GM23338 (cell line): ENCODE measurements at regions not wholly inside any gene's neighbourhood (a gene's known extent, or its start where the extent isn't known, plus 50 kb on each side); places are given as distances from the start of the nearest gene placed in this dataset.

Source experiments
- CREB1 ChIP-seq: fragments of 250-450 bp; sonication (Bioruptor Pico); IDR thresholded peaks from 2 replicates; pipeline ENCODE4 v1.5.0; 2020; ENCODE audit warnings: low read depth, mild to moderate bottlenecking, moderate library complexity
- CTCF ChIP-seq, 2 experiments: fragments of 200-600 bp in 1 of 2; sonication (generic) in 1 of 2; conservative IDR thresholded peaks; 2 replicates each; pipeline versions ENCODE4 v1.5.1 to v1.6.1; 2016 to 2017; ENCODE audit warnings: antibody characterized with exemption in 2 of 2, low read depth in 2 of 2, mild to moderate bottlenecking in 2 of 2, moderate library complexity in 1 of 2
- ETS1 ChIP-seq: IDR thresholded peaks from 2 replicates; pipeline ENCODE4 v1.6.1; 2016; ENCODE audit warnings: antibody characterized with exemption
- JUNB ChIP-seq: IDR thresholded peaks from one replicate; pipeline ENCODE4 v1.6.1; 2016; ENCODE audit warnings: antibody characterized with exemption; ENCODE audit not compliant: unreplicated experiment
- POLR2AphosphoS5 ChIP-seq: IDR thresholded peaks from 2 replicates; pipeline ENCODE4 v1.6.1; 2016; ENCODE audit warnings: antibody characterized with exemption, low read depth
- ZNF331 ChIP-seq: fragments of 250-450 bp; sonication (Bioruptor Pico); IDR thresholded peaks from 2 replicates; pipeline ENCODE4 v1.5.0; 2020; ENCODE audit warnings: low read depth, mild to moderate bottlenecking, moderate library complexity
- ZNF462 ChIP-seq: fragments of 250-450 bp; sonication (Bioruptor Pico); IDR thresholded peaks from 2 replicates; pipeline ENCODE4 v1.5.0; 2020; ENCODE audit warnings: mild to moderate bottlenecking, moderate library complexity

GRCh38 chr12:115421350-115421749 lies 737.4 kb upstream of the TBX3 start (continued):
- no peak for TF ChIP-seq ZNF462 (CRISPR knock-in tag)
- no peak for TF ChIP-seq POLR2AphosphoS5
- no peak for TF ChIP-seq CTCF (conservative IDR thresholded peaks at IDR 0.05; ENCODE audit: low read depth in 2 of 2)
- no peak for TF ChIP-seq ETS1
- no peak for TF ChIP-seq CREB1 (CRISPR knock-in tag)
- no peak for TF ChIP-seq ZNF331 (CRISPR knock-in tag)
- TF ChIP-seq JUNB, result no peak
